ENCODE measurements at regions not wholly inside any gene's neighbourhood (a gene's known extent, or its start where the extent isn't known, plus 50 kb on each side); places are given as distances from the start of the nearest gene placed in this dataset.

- Histone ChIP-seq H4K20me1 (ENCODE audit: control insufficient read depth, extremely low read depth, insufficient read depth, low read length) (no peaks in the 10 kb centered on the region), H3K27ac (ENCODE audit: insufficient read depth, low read length) (no peak overlapping the region)
- peak; percentile 69 to 83 for DNase-seq (ENCODE audit: low read depth in 2 of 2)
Measured at GRCh38 chr6:134724771-134725340, 225.0 kb downstream of the ALDH8A1 start.

GRCh38 chr6:134723081-134723871, 226.6 kb downstream of the ALDH8A1 start:
- no peak for TF ChIP-seq CTCF (conservative IDR thresholded peaks at IDR 0.05 in 1 of 2, IDR thresholded peaks at IDR 0.05 in 1 of 2; ENCODE audit: low read depth in 1 of 2, low read length in 2 of 2)
- TF ChIP-seq EZH2 (IDR thresholded peaks at IDR 0.05; ENCODE audit: low read length, missing control alignments), result no peak
- peak in 1 of 2 donors; percentile 43 for DNase-seq (ENCODE audit: low read depth in 2 of 2)
- peak overlapping the region; percentile 59 for H3K4me2 ChIP-seq (ENCODE audit: extremely low read depth, insufficient read depth, low read length)
- H3K4me3 ChIP-seq (replicated peaks in 1 of 4; ENCODE audit: control extremely low read depth in 1 of 4, insufficient read depth in 1 of 4, low read depth in 3 of 4, low read length in 4 of 4), result no peak overlapping the region
- no peak overlapping the region for H3K9ac ChIP-seq (ENCODE audit: insufficient read depth, low read length)
- no peak overlapping the region for H2AFZ ChIP-seq (ENCODE audit: low read length)
- H3K27ac ChIP-seq (ENCODE audit: insufficient read depth, low read length), result no peak overlapping the region
- H3K4me1 ChIP-seq (ENCODE audit: control insufficient read depth, extremely low read depth, insufficient read depth, low read length), result peaks cover 15% of the 10 kb centered on the region
- no peaks in the 10 kb centered on the region for H3K36me3 ChIP-seq (ENCODE audit: control insufficient read depth, insufficient read depth, low read length)
- H3K27me3 ChIP-seq (ENCODE audit: control insufficient read depth, insufficient read depth, low read length), result no peaks in the 10 kb centered on the region
- H4K20me1 ChIP-seq (ENCODE audit: control insufficient read depth, extremely low read depth, insufficient read depth, low read length), result no peaks in the 10 kb centered on the region
- no peaks in the 10 kb centered on the region for H3K9me3 ChIP-seq (ENCODE audit: control insufficient read depth, insufficient read depth, low read depth, low read length)
- H3K79me2 ChIP-seq (ENCODE audit: control insufficient read depth, insufficient read depth, low read length), result no peaks in the 10 kb centered on the region

More at GRCh38 chr6:134724771-134725340, 225.0 kb downstream of the ALDH8A1 start:
- Histone ChIP-seq H3K36me3 (ENCODE audit: control insufficient read depth, insufficient read depth, low read length) (no peaks in the 10 kb centered on the region), H3K27me3 (ENCODE audit: control insufficient read depth, insufficient read depth, low read length) (no peaks in the 10 kb centered on the region), H3K9me3 (ENCODE audit: control insufficient read depth, insufficient read depth, low read depth, low read length) (no peaks in the 10 kb centered on the region), H3K4me3 (replicated peaks in 1 of 4; ENCODE audit: control extremely low read depth in 1 of 4, insufficient read depth in 1 of 4, low read depth in 3 of 4, low read length in 4 of 4) (no peak overlapping the region), H3K9ac (ENCODE audit: insufficient read depth, low read length) (no peak overlapping the region), H3K4me1 (ENCODE audit: control insufficient read depth, extremely low read depth, insufficient read depth, low read length) (peaks cover 15% of the 10 kb centered on the region), H2AFZ (ENCODE audit: low read length) (no peak overlapping the region), H3K4me2 (ENCODE audit: extremely low read depth, insufficient read depth, low read length) (peak overlapping the region; percentile 32), H3K79me2 (ENCODE audit: control insufficient read depth, insufficient read depth, low read length) (no peaks in the 10 kb centered on the region)
- no peak for TF ChIP-seq EZH2 (IDR thresholded peaks at IDR 0.05; ENCODE audit: low read length, missing control alignments)
- no peak for TF ChIP-seq CTCF (conservative IDR thresholded peaks at IDR 0.05 in 1 of 2, IDR thresholded peaks at IDR 0.05 in 1 of 2; ENCODE audit: low read depth in 1 of 2, low read length in 2 of 2)

GRCh38 chr6:134722200-134722870, 227.6 kb downstream of the ALDH8A1 start:
- no peaks in the 10 kb centered on the region for H4K20me1 ChIP-seq (ENCODE audit: control insufficient read depth, extremely low read depth, insufficient read depth, low read length)
- H3K36me3 ChIP-seq (ENCODE audit: control insufficient read depth, insufficient read depth, low read length), result no peaks in the 10 kb centered on the region
- TF ChIP-seq CTCF (conservative IDR thresholded peaks at IDR 0.05 in 1 of 2, IDR thresholded peaks at IDR 0.05 in 1 of 2; ENCODE audit: low read depth in 1 of 2, low read length in 2 of 2) (no peak), EZH2 (IDR thresholded peaks at IDR 0.05; ENCODE audit: low read length, missing control alignments) (no peak)
- H2AFZ ChIP-seq (ENCODE audit: low read length), result no peak overlapping the region
- H3K9me3 ChIP-seq (ENCODE audit: control insufficient read depth, insufficient read depth, low read depth, low read length), result no peaks in the 10 kb centered on the region
- peaks cover 15% of the 10 kb centered on the region for H3K4me1 ChIP-seq (ENCODE audit: control insufficient read depth, extremely low read depth, insufficient read depth, low read length)
- no peak overlapping the region for H3K4me3 ChIP-seq (replicated peaks in 1 of 4; ENCODE audit: control extremely low read depth in 1 of 4, insufficient read depth in 1 of 4, low read depth in 3 of 4, low read length in 4 of 4)
- DNase-seq (ENCODE audit: low read depth in 2 of 2), result no peak
- H3K27me3 ChIP-seq (ENCODE audit: control insufficient read depth, insufficient read depth, low read length), result no peaks in the 10 kb centered on the region
- peak overlapping the region; percentile 37 for H3K4me2 ChIP-seq (ENCODE audit: extremely low read depth, insufficient read depth, low read length)
- no peaks in the 10 kb centered on the region for H3K79me2 ChIP-seq (ENCODE audit: control insufficient read depth, insufficient read depth, low read length)
- H3K27ac ChIP-seq (ENCODE audit: insufficient read depth, low read length), result no peak overlapping the region
- no peak overlapping the region for H3K9ac ChIP-seq (ENCODE audit: insufficient read depth, low read length)
